Keratinocyte (primary cell): ENCODE measurements at regions not wholly inside any gene's neighbourhood (a gene's known extent, or its start where the extent isn't known, plus 50 kb on each side); places are given as distances from the start of the nearest gene placed in this dataset.

Experiments
- CTCF ChIP-seq, 3 experiments: IDR thresholded peaks in 1 of 3; conservative IDR thresholded peaks in 1 of 3; optimal IDR thresholded peaks in 1 of 3; 2 replicates in 2 of 3; 3 replicates in 1 of 3; pipeline versions ENCODE3 to v1.5.1; 2011; ENCODE audit warnings: low read length in 3 of 3, mild to moderate bottlenecking in 3 of 3, moderate library complexity in 2 of 3, control low read depth in 1 of 3, inconsistent platforms in 1 of 3; ENCODE audit not compliant: insufficient read depth in 2 of 3; ENCODE audit errors: extremely low read depth in 1 of 3
- EZH2 ChIP-seq: IDR thresholded peaks from one replicate; pipeline ENCODE4 v1.6.1; 2012; ENCODE audit warnings: inconsistent platforms, mild to moderate bottlenecking, low read length, moderate library complexity

GRCh38 chr7:159323359-159323758, 178.7 kb upstream of the VIPR2 start:
- no peak for TF ChIP-seq CTCF (optimal IDR thresholded peaks at IDR 0.05 in 1 of 3, IDR thresholded peaks at IDR 0.05 in 1 of 3, conservative IDR thresholded peaks at IDR 0.05 in 1 of 3; ENCODE audit: extremely low read depth in 1 of 3, insufficient read depth in 2 of 3, low read length in 3 of 3)
- TF ChIP-seq EZH2 = no peak
